Heart right ventricle (tissue), 16 donors: ENCODE measurements at regions not wholly inside any gene's neighbourhood (a gene's known extent, or its start where the extent isn't known, plus 50 kb on each side); places are given as distances from the start of the nearest gene placed in this dataset.

Source experiments
- ATAC-seq, 8 donors: fragments of 200-7000 bp; cut with Tn5 transposase; one replicate each; pipeline ENCODE4 v1.9.1; 2020; ENCODE audit warnings: mild to moderate bottlenecking in 8 of 8, moderate library complexity in 8 of 8, moderate number of reproducible peaks in 1 of 8
- DNase-seq, 2 donors: peaks; one replicate each; pipeline ENCODE4 v3.0.0-alpha.2; 2020
- H3K27ac ChIP-seq, 10 donors: fragments of 200-600 bp; sonication (generic) in 2 of 10; one replicate each; pipeline versions ENCODE4 v1.5.0 to v1.8.0; 2020 to 2022; ENCODE audit warnings: mild to moderate bottlenecking in 3 of 10
- H3K27me3 ChIP-seq, 7 donors: fragments of 200-600 bp; one replicate each; pipeline ENCODE4 v1.8.0; 2021 to 2022; ENCODE audit warnings: mild to moderate bottlenecking in 2 of 7
- H3K36me3 ChIP-seq, 9 donors: fragments of 200-600 bp; sonication (generic) in 1 of 9; one replicate each; pipeline versions ENCODE4 v1.5.0 to v1.8.0; 2020 to 2022; ENCODE audit warnings: mild to moderate bottlenecking in 2 of 9
- H3K4me1 ChIP-seq, 9 donors: fragments of 200-600 bp; sonication (generic) in 1 of 9; one replicate each; pipeline versions ENCODE4 v1.5.0 to v1.8.0; 2020 to 2022; ENCODE audit warnings: mild to moderate bottlenecking in 4 of 9
- H3K4me3 ChIP-seq, 10 donors: fragments of 200-600 bp; sonication (generic) in 2 of 10; one replicate each; pipeline versions ENCODE4 v1.5.0 to v1.8.0; 2020 to 2022; ENCODE audit warnings: mild to moderate bottlenecking in 7 of 10, moderate library complexity in 2 of 10
- H3K9me3 ChIP-seq, 11 donors: fragments of 200-600 bp in 10 of 11; sonication (generic) in 2 of 11; one replicate each; pipeline versions ENCODE4 v1.5.0 to v1.8.0; 2013 to 2022; ENCODE audit warnings: mild to moderate bottlenecking in 2 of 11, control low read depth in 1 of 11, moderate library complexity in 1 of 11
- CTCF ChIP-seq, 9 donors: fragments of 200-600 bp; sonication (generic) in 2 of 9; IDR thresholded peaks; one replicate each; pipeline versions ENCODE4 v1.5.0 to v1.8.0; 2021 to 2022; ENCODE audit warnings: antibody characterized with exemption in 9 of 9, mild to moderate bottlenecking in 5 of 9, moderate library complexity in 1 of 9
- WGBS, 2 donors: extraction: QIAGEN DNeasy Blood & Tissue Kit; methylation state at CpG; one replicate each; pipeline ENCODE4 v1.1.7; 2013; ENCODE audit warnings: inconsistent platforms in 1 of 2; 5-methylcytosine and 5-hydroxymethylcytosine counted together
- intact Hi-C, 10 donors: fragments of 100-400 bp; cut with DNase I; formaldehyde crosslinking; loops; one replicate each; pipeline versions ENCODE4 v1.11.1 to v1.14.2; 2022
- donor health status: Arrhythmogenic right ventricular cardiomyopathy.
- donor health status: ischemic (EF 13 %, LVEDD 7.1; RV severe dilation, severe dysfunction).
- donor health status: healthy with polysubstance abuse.
- donor health status: DM: no; HTN: yes; CAD: no.
- donor health status: DM: no; HTN: no; CAD: no.
- donor health status: ischemic (EF 25% LVEDD 6.9; RV normal size, moderate dysfunction).
- donor health status: ischemic (EF 25% LVEDD 5.7; RV mildly dilated, moderate dysfunction).
- donor health status: healthy.
- donor health status: DM: yes; HTN: yes; CAD: no.
- donor health status: Ischemic cardiomyopathy.
- donor health status: ischemic (EF 35%, LVEDD 5.7; RV mildly dilated, moderate dysfunction).
- donor health status: nonischemic (EF 11% LVEDD 7.7; RV severe dilation, severe dysfunction).
- donor health status: DM: yes; HTN: yes; CAD: no.
- donor health status: PGD.
- donor health status: ischemic (EF 29% LVEDD 5.4; RV normal size, mild dysfunction).
- donor health status: nonischemic (EF 23%, LVEDD 6.1; RV moderate dilation, normal function).

GRCh38 chr1:221832617-221833016 is 90.7 kb upstream of the DUSP10 start:
- no peaks in the 10 kb centered on the region for H3K9me3 ChIP-seq
- H3K27ac ChIP-seq: no peak overlapping the region
- H3K4me1 ChIP-seq: peaks cover 0 to 13% (median 0%) of the 10 kb centered on the region in 9 donors
- DNase-seq: peak; percentile 17 to 59
- TF ChIP-seq CTCF (IDR thresholded peaks at IDR 0.05): no peak
- WGBS, 2 donors: 46 to 58% methylated on average over 2 of the region's 2 CpGs
- no peaks in the 10 kb centered on the region for H3K36me3 ChIP-seq
- peak in 5 of 8 donors; percentile 76 to 95 (median 80) for ATAC-seq
- no peak overlapping the region for H3K4me3 ChIP-seq
- intact Hi-C loops: no loop called here
- no peaks in the 10 kb centered on the region for H3K27me3 ChIP-seq

- Histone ChIP-seq H3K36me3 (no peaks in the 10 kb centered on the region), H3K27me3 (no peaks in the 10 kb centered on the region), H3K4me1 (peaks cover 0 to 17% (median under 1%) of the 10 kb centered on the region in 9 donors), H3K4me3 (no peak overlapping the region), H3K27ac (peak overlapping the region in 1 of 10 donors; percentile 36), H3K9me3 (no peaks in the 10 kb centered on the region)
- 31 to 32% methylated on average over 1 of the region's 1 CpG for WGBS, 2 donors
- DNase-seq: no peak
- intact Hi-C loops: no loop called here
- TF ChIP-seq CTCF (IDR thresholded peaks at IDR 0.05): no peak
- ATAC-seq: peak in 1 of 8 donors; percentile 59
Measured at GRCh38 chr1:221832151-221832550, 90.3 kb upstream of the DUSP10 start.

- Histone ChIP-seq H3K27me3 (no peaks in the 10 kb centered on the region), H3K9me3 (no peaks in the 10 kb centered on the region), H3K27ac (peak overlapping the region in 1 of 10 donors; percentile 43), H3K4me3 (no peak overlapping the region), H3K36me3 (no peaks in the 10 kb centered on the region), H3K4me1 (peaks cover 0 to 23% (median 4%) of the 10 kb centered on the region in 9 donors)
- no peak for TF ChIP-seq CTCF (IDR thresholded peaks at IDR 0.05)
- ATAC-seq (peak in 2 of 8 donors; percentile 26 to 35), DNase-seq (no peak)
- WGBS, 2 donors: 44 to 67% methylated on average over 5 of the region's 5 CpGs
- intact Hi-C loops: no loop called here
Measured at GRCh38 chr1:221829327-221830015, 87.6 kb upstream of the DUSP10 start.

GRCh38 chr1:221827307-221827642 is 85.4 kb upstream of the DUSP10 start:
- ATAC-seq: peak in 5 of 8 donors; percentile 29 to 85 (median 63)

More at GRCh38 chr1:221827307-221827642, 85.4 kb upstream of the DUSP10 start:
- no peak for DNase-seq
- Histone ChIP-seq H3K27ac (peak overlapping the region in 6 of 10 donors; percentile 24 to 70 (median 58)), H3K4me3 (no peak overlapping the region), H3K9me3 (no peaks in the 10 kb centered on the region), H3K36me3 (no peaks in the 10 kb centered on the region), H3K27me3 (no peaks in the 10 kb centered on the region), H3K4me1 (peaks cover 0 to 23% (median 4%) of the 10 kb centered on the region in 9 donors)
- intact Hi-C loops: no loop called here
- TF ChIP-seq CTCF (IDR thresholded peaks at IDR 0.05): no peak
- 39 to 47% methylated on average over 1 of the region's 1 CpG for WGBS, 2 donors
